OCI-LY3 (cell line): ENCODE measurements at regions not wholly inside any gene's neighbourhood (a gene's known extent, or its start where the extent isn't known, plus 50 kb on each side); places are given as distances from the start of the nearest gene placed in this dataset.

Experiments used
- H2AFZ ChIP-seq: fragments of 200-600, 300-600 bp; shearing (Covaris generic); 2 replicates; pipeline ENCODE4 v1.6.0; 2014; ENCODE audit warnings: antibody characterized with exemption, low read depth, low read length
- H3K27ac ChIP-seq: fragments of 200-600, 300-600 bp; sonication (generic); 2 replicates; pipeline ENCODE4 v1.5.1; 2014; ENCODE audit warnings: mild to moderate bottlenecking, low read length, moderate library complexity, mixed read lengths
- H3K27me3 ChIP-seq: fragments of 200-600, 300-600 bp; sonication (generic); 2 replicates; pipeline ENCODE4 v1.6.1; 2014; ENCODE audit warnings: low read depth, low read length, mixed read lengths
- H3K36me3 ChIP-seq: fragments of 200-600, 300-600 bp; sonication (generic); replicated peaks from 2 replicates; pipeline ENCODE3; 2014; ENCODE audit warnings: low read depth, low read length, mixed read lengths
- H3K4me1 ChIP-seq: fragments of 300-600, 200-600 bp; sonication (generic); 2 replicates; pipeline ENCODE4 v1.6.1; 2014; ENCODE audit warnings: low read length, mixed read lengths
- H3K4me2 ChIP-seq: fragments of 200-600, 300-600 bp; sonication (generic); 2 replicates; pipeline ENCODE4 v1.6.1; 2014; ENCODE audit warnings: low read length, mixed read lengths
- H3K4me3 ChIP-seq: fragments of 300-600, 200-600 bp; sonication (generic); 2 replicates; pipeline ENCODE4 v1.5.1; 2014; ENCODE audit warnings: antibody characterized with exemption, mild to moderate bottlenecking, low read length, moderate library complexity
- H3K79me2 ChIP-seq: fragments of 300-600, 200-600 bp; shearing (Covaris generic); 2 replicates; pipeline ENCODE4 v1.6.1; 2014; ENCODE audit warnings: mild to moderate bottlenecking, low read length, mixed read lengths
- H3K9ac ChIP-seq: fragments of 300-600, 200-600 bp; shearing (Covaris generic); 2 replicates; pipeline ENCODE4 v1.6.0; 2014; ENCODE audit warnings: mild to moderate bottlenecking, low read length, moderate library complexity
- H3K9me3 ChIP-seq: fragments of 200-600, 300-600 bp; shearing (Covaris generic); 2 replicates; pipeline ENCODE4 v1.6.1; 2014; ENCODE audit warnings: low read length, mixed read lengths; ENCODE audit not compliant: insufficient read depth
- H4K20me1 ChIP-seq: fragments of 200-600, 300-600 bp; sonication (generic); 2 replicates; pipeline ENCODE4 v1.6.1; 2016; ENCODE audit warnings: low read length, mixed read lengths; ENCODE audit not compliant: insufficient read depth
- CTCF ChIP-seq: fragments of 200-600, 300-600 bp; sonication (generic); IDR thresholded peaks from 2 replicates; pipeline ENCODE4 v1.5.1; 2014; ENCODE audit warnings: antibody characterized with exemption, low read length, low read depth
- EZH2phosphoT487 ChIP-seq: fragments of 200-600 bp; shearing (Covaris generic); IDR thresholded peaks from 2 replicates; pipeline ENCODE4 v1.6.1; 2018; ENCODE audit warnings: antibody characterized with exemption, mixed run types, low read depth

- TF ChIP-seq CTCF (no peak), EZH2phosphoT487 (no peak)
- Histone ChIP-seq H3K27ac (no peak overlapping the region), H3K9me3 (0 out of 2 replicates have a peak, but pooled peaks cover 3% of the 10 kb centered on the region), H3K9ac (no peak overlapping the region), H3K27me3 (no peaks in the 10 kb centered on the region), H3K36me3 (no peaks in the 10 kb centered on the region), H3K4me2 (no peak overlapping the region), H2AFZ (no peak overlapping the region), H3K4me1 (peaks cover 4% of the 10 kb centered on the region; the same call in 1 of the 2 replicates), H4K20me1 (no peaks in the 10 kb centered on the region), H3K4me3 (no peak overlapping the region), H3K79me2 (no peaks in the 10 kb centered on the region)
Measured at GRCh38 chr17:70905796-70906195, 736.5 kb downstream of the KCNJ2 start.

GRCh38 chr17:70906808-70907207, 737.5 kb downstream of the KCNJ2 start:
- Histone ChIP-seq H3K79me2 (no peaks in the 10 kb centered on the region), H3K9ac (no peak overlapping the region), H3K9me3 (no peaks in the 10 kb centered on the region), H3K27ac (no peak overlapping the region), H3K27me3 (no peaks in the 10 kb centered on the region), H3K36me3 (no peaks in the 10 kb centered on the region), H4K20me1 (no peaks in the 10 kb centered on the region), H3K4me3 (no peak overlapping the region), H3K4me2 (no peak overlapping the region), H3K4me1 (peaks cover 4% of the 10 kb centered on the region; the same call in 1 of the 2 replicates), H2AFZ (no peak overlapping the region)
- no peak for TF ChIP-seq EZH2phosphoT487
- TF ChIP-seq CTCF: no peak

GRCh38 chr17:70912716-70913485, 743.6 kb downstream of the KCNJ2 start:
- Histone ChIP-seq H3K9ac (no peak overlapping the region), H3K79me2 (no peaks in the 10 kb centered on the region), H3K27me3 (no peaks in the 10 kb centered on the region), H4K20me1 (no peaks in the 10 kb centered on the region), H3K4me2 (no peak overlapping the region), H3K4me3 (no peak overlapping the region), H3K36me3 (no peaks in the 10 kb centered on the region), H2AFZ (no peak overlapping the region), H3K9me3 (no peaks in the 10 kb centered on the region), H3K4me1 (no peaks in the 10 kb centered on the region), H3K27ac (no peak overlapping the region)
- no peak for TF ChIP-seq EZH2phosphoT487
- TF ChIP-seq CTCF: no peak

- Histone ChIP-seq H4K20me1 (no peaks in the 10 kb centered on the region), H2AFZ (no peak overlapping the region), H3K27ac (no peak overlapping the region), H3K4me1 (no peaks in the 10 kb centered on the region), H3K27me3 (no peaks in the 10 kb centered on the region), H3K4me2 (no peak overlapping the region), H3K79me2 (no peaks in the 10 kb centered on the region), H3K9ac (no peak overlapping the region), H3K36me3 (no peaks in the 10 kb centered on the region), H3K9me3 (no peaks in the 10 kb centered on the region), H3K4me3 (no peak overlapping the region)
- TF ChIP-seq EZH2phosphoT487 (no peak), CTCF (no peak)
Measured at GRCh38 chr17:70916469-70916868, 747.1 kb downstream of the KCNJ2 start.
